SU-DHL-6 (cell line): ENCODE measurements at regions not wholly inside any gene's neighbourhood (a gene's known extent, or its start where the extent isn't known, plus 50 kb on each side); places are given as distances from the start of the nearest gene placed in this dataset.

Source experiments
- H2AFZ ChIP-seq: fragments of 200-600 bp; sonication (generic); 2 replicates; pipeline ENCODE4 v1.6.1; 2014; ENCODE audit warnings: low read depth, mild to moderate bottlenecking, moderate library complexity, mixed read lengths, antibody characterized with exemption, low read length; ENCODE audit not compliant: severe bottlenecking
- H3F3A ChIP-seq: fragments of 200-600 bp; shearing (Covaris generic); 2 replicates; pipeline ENCODE4 v1.6.0; 2016; ENCODE audit warnings: antibody characterized with exemption, mild to moderate bottlenecking; ENCODE audit not compliant: insufficient read depth
- H3K27ac ChIP-seq: fragments of 200-600 bp; sonication (generic); 2 replicates; pipeline ENCODE4 v1.5.1; 2016; ENCODE audit warnings: low read depth, mild to moderate bottlenecking, low read length, moderate library complexity, mixed read lengths
- H3K27me3 ChIP-seq: fragments of 200-600 bp; sonication (generic), shearing (Covaris generic); 2 replicates; pipeline ENCODE4 v1.6.0; 2014; ENCODE audit warnings: mild to moderate bottlenecking, low read length
- H3K36me3 ChIP-seq: fragments of 200-600 bp; sonication (generic); 2 replicates; pipeline ENCODE4 v1.6.1; 2014; ENCODE audit warnings: mild to moderate bottlenecking, low read length, mixed read lengths
- H3K4me2 ChIP-seq: fragments of 300-600, 200-600 bp; shearing (Covaris generic), sonication (generic); 2 replicates; pipeline ENCODE4 v1.6.0; 2014; ENCODE audit warnings: low read length, low read depth, mild to moderate bottlenecking; ENCODE audit not compliant: poor library complexity, severe bottlenecking
- H3K4me3 ChIP-seq: fragments of 200-600 bp; sonication (generic); 2 replicates; pipeline ENCODE4 v1.5.1; 2014; ENCODE audit warnings: antibody characterized with exemption, low read length, mild to moderate bottlenecking, mixed read lengths; ENCODE audit not compliant: insufficient read depth, poor library complexity, severe bottlenecking
- H3K79me2 ChIP-seq: fragments of 200-600 bp; sonication (generic); 2 replicates; pipeline ENCODE4 v1.6.1; 2014; ENCODE audit warnings: mild to moderate bottlenecking, low read length, moderate library complexity; ENCODE audit not compliant: insufficient read depth
- H3K9ac ChIP-seq: fragments of 200-600 bp; sonication (generic); 2 replicates; pipeline ENCODE4 v1.7.0; 2014; ENCODE audit warnings: mild to moderate bottlenecking, low read length
- H3K9me2 ChIP-seq: fragments of 200-600 bp; sonication (generic); replicated peaks from 2 replicates; pipeline ENCODE4 v1.6.1; 2014; ENCODE audit warnings: low read length; ENCODE audit not compliant: insufficient read depth
- H3K9me3 ChIP-seq: fragments of 200-600 bp; sonication (generic); 2 replicates; pipeline ENCODE4 v1.6.1; 2014; ENCODE audit warnings: low read length, mixed read lengths; ENCODE audit not compliant: insufficient read depth
- H4K20me1 ChIP-seq: fragments of 200-600 bp; sonication (generic); 2 replicates; pipeline ENCODE4 v1.6.1; 2014; ENCODE audit warnings: low read depth, mild to moderate bottlenecking, antibody characterized with exemption, low read length, moderate library complexity, mixed read lengths
- EZH2phosphoT487 ChIP-seq: fragments of 200-600 bp; sonication (generic), shearing (Covaris generic); conservative IDR thresholded peaks from 2 replicates; pipeline ENCODE4 v1.6.1; 2018; ENCODE audit warnings: mild to moderate bottlenecking, antibody characterized with exemption, low read length, moderate library complexity, mixed read lengths
- TF ChIP-seq, protein P1 (sequence below): fragments of 200-600 bp; sonication (generic); IDR thresholded peaks from one replicate; pipeline ENCODE4 v1.5.1; 2017; ENCODE audit warnings: antibody characterized with exemption, mild to moderate bottlenecking, low read length, moderate library complexity; ENCODE audit not compliant: insufficient read depth, poor library complexity, severe bottlenecking

DNA sequence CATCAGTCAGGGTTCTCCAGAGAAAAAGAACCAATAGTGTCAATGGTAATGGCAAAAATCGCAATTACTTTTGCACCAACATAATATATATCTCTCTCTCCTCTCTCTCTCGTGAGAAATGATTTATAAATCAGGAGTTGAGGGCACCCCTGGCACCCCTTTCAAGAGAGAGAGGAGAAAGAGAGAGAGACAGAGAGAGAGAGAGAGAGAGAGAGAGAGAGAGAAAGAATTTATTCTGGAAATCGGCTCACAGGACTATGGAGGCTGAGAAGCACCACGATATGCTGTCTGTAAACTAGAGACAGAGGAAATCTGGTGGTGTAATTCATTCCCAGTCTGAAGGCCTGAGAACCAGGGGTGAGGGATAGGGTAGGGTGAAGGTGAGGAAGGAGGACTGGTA is 201.9 kb upstream of the MAP3K7 start:
- no peak overlapping the region for H3K27ac ChIP-seq
- H4K20me1 ChIP-seq: no peaks in the 10 kb centered on the region
- no peaks in the 10 kb centered on the region for H3F3A ChIP-seq
- H3K9me3 ChIP-seq: no peaks in the 10 kb centered on the region
- no peak overlapping the region for H3K9ac ChIP-seq
- no peak overlapping the region for H3K4me3 ChIP-seq
- no peaks in the 10 kb centered on the region for H3K27me3 ChIP-seq
- no peaks in the 10 kb centered on the region for H3K79me2 ChIP-seq
- no peaks in the 10 kb centered on the region for H3K36me3 ChIP-seq
- TF ChIP-seq, protein P1, sequence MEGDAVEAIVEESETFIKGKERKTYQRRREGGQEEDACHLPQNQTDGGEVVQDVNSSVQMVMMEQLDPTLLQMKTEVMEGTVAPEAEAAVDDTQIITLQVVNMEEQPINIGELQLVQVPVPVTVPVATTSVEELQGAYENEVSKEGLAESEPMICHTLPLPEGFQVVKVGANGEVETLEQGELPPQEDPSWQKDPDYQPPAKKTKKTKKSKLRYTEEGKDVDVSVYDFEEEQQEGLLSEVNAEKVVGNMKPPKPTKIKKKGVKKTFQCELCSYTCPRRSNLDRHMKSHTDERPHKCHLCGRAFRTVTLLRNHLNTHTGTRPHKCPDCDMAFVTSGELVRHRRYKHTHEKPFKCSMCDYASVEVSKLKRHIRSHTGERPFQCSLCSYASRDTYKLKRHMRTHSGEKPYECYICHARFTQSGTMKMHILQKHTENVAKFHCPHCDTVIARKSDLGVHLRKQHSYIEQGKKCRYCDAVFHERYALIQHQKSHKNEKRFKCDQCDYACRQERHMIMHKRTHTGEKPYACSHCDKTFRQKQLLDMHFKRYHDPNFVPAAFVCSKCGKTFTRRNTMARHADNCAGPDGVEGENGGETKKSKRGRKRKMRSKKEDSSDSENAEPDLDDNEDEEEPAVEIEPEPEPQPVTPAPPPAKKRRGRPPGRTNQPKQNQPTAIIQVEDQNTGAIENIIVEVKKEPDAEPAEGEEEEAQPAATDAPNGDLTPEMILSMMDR: no peak
- TF ChIP-seq EZH2phosphoT487: no peak
- H3K9me2 ChIP-seq: no peaks in the 10 kb centered on the region
- no peak overlapping the region for H3K4me2 ChIP-seq
- no peak overlapping the region for H2AFZ ChIP-seq

DNA sequence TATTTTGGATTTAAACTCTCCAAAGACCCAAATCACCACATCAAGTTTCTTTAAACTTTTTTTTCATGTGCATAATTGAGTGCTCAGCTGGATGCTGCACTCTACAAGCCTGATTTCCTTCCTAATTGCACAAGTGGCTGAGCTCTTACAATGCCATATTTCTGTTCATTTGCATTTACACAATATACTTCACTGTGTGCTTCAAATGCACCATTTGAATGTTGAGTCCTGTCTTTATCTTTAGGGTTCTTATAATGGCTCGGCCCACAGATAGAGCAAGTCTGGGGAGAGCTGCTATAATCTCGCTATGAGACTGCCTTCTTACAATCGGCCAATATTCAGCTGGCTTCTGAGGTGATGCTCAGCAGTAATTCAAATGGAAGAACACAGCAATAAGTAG is 200.6 kb upstream of the MAP3K7 start:
- no peak overlapping the region for H3K9ac ChIP-seq
- no peaks in the 10 kb centered on the region for H3F3A ChIP-seq
- H3K9me2 ChIP-seq: no peaks in the 10 kb centered on the region
- H4K20me1 ChIP-seq: no peaks in the 10 kb centered on the region
- TF ChIP-seq, protein P1: no peak
- no peak for TF ChIP-seq EZH2phosphoT487
- H2AFZ ChIP-seq: no peak overlapping the region
- H3K4me3 ChIP-seq: no peak overlapping the region
- H3K27me3 ChIP-seq: no peaks in the 10 kb centered on the region
- no peak overlapping the region for H3K27ac ChIP-seq
- no peaks in the 10 kb centered on the region for H3K79me2 ChIP-seq
- H3K4me2 ChIP-seq: no peak overlapping the region
- H3K36me3 ChIP-seq: no peaks in the 10 kb centered on the region
- H3K9me3 ChIP-seq: no peaks in the 10 kb centered on the region

DNA sequence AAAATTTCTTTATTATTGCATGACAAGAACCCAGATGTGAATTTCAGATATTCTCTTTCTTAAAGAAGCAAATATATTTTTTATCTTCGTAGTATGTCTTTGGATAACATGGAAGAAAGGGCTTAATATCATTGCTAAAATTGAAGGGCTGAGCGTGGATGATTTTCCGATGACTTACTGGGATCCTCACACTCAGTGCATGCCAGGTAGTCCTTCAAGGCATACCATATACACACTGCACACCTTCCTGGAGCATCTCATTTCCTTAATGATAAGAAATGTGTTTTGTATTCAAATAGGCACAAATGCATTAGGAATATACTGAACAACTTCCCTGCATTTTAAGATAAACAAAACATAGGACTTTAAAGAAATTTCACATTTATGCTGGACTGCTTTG is 193.9 kb upstream of the MAP3K7 start:
- H3K79me2 ChIP-seq: no peaks in the 10 kb centered on the region
- H3K9me3 ChIP-seq: no peaks in the 10 kb centered on the region
- H3K27me3 ChIP-seq: no peaks in the 10 kb centered on the region
- no peak for TF ChIP-seq EZH2phosphoT487
- TF ChIP-seq, protein P1: no peak
- H3K4me3 ChIP-seq: no peak overlapping the region
- H3K9me2 ChIP-seq: no peaks in the 10 kb centered on the region
- H3F3A ChIP-seq: no peaks in the 10 kb centered on the region
- H3K36me3 ChIP-seq: no peaks in the 10 kb centered on the region
- no peak overlapping the region for H3K9ac ChIP-seq
- no peak overlapping the region for H2AFZ ChIP-seq
- no peak overlapping the region for H3K27ac ChIP-seq
- H3K4me2 ChIP-seq: no peak overlapping the region
- H4K20me1 ChIP-seq: no peaks in the 10 kb centered on the region
